CD1c-positive myeloid dendritic cell (primary cell): ENCODE measurements at regions not wholly inside any gene's neighbourhood (a gene's known extent, or its start where the extent isn't known, plus 50 kb on each side); places are given as distances from the start of the nearest gene placed in this dataset.
"Not testable (repeated sequence)": the region's sequence is repeated elsewhere in the genome, so short reads cannot be mapped to it uniquely, and the experiment has no call there.

Experiments used
- DNase-seq: peaks from one replicate; pipeline ENCODE4 v3.0.0-alpha.2; 2016; ENCODE audit errors: extremely low spot score

- DNase-seq, result no peak
These were observed 174.0 kb upstream of the SNX2 start for GRCh38 chr5:122600924-122601323.

- no peak for DNase-seq
These were observed 172.2 kb upstream of the SNX2 start for GRCh38 chr5:122602700-122603099.

DNA sequence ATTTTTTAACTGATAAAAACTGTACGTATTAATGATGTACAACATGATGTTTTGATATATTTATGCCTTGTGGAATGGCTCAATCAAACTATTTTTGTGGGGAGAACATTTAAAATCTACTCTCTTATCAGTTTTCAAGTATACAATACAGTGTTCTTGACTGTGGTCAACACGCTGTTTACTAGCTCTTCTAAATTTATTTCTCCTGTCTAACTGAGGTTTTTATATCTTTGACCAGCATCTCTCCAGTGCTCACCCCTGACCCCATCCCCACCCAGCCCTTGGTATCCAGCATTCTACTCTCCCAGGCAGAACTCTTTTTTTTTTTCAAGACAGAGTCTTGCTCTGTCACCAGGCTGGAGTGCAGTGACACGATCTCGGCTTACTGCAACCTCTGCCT lies 169.6 kb upstream of the SNX2 start:
- DNase-seq, result no peak

DNA sequence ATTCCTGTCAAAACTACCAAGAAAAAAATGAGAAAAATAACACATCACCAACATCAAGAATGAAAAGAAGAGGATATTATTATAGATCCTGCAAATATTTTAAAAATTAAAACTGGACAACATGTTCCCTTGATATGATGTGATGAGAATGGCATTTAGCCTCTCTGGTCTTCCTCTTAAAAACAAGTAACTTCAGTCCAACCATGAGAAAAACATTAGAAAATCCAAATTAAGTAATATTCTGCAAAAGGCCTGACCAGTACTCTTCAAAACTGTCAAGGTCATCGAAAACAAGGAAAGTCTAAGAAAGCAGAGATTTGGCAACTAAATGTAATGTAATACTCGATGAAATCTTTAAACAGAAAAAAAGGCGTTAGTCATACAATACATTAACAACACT lies 167.1 kb upstream of the SNX2 start:
- DNase-seq, result no peak

DNA sequence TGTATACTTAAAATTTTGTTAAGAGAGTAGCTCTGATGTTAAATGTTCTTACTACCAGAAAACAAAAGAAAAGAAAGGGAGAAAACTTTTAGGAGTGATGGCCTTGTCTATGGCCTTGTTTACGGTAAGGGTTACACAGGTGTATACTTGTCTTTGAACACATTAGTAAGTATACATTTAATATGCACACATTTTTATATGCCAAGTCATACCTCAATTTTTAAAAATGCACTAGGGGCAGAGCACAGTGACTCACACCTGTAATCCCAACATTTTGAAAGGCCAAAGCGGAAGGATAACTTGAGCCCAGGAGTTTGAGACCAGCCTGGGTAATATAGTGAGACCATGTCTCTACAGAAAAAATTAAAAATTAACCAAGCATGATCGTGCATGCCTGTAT lies 166.7 kb upstream of the SNX2 start:
- DNase-seq, result no peak

GRCh38 chr5:122611406-122611805 lies 163.5 kb upstream of the SNX2 start:
- DNase-seq, result no peak

- no peak for DNase-seq
These were observed 162.0 kb upstream of the SNX2 start for GRCh38 chr5:122612901-122613300.

- no peak for DNase-seq
These were observed 159.7 kb upstream of the SNX2 start for GRCh38 chr5:122615146-122615545.

DNA sequence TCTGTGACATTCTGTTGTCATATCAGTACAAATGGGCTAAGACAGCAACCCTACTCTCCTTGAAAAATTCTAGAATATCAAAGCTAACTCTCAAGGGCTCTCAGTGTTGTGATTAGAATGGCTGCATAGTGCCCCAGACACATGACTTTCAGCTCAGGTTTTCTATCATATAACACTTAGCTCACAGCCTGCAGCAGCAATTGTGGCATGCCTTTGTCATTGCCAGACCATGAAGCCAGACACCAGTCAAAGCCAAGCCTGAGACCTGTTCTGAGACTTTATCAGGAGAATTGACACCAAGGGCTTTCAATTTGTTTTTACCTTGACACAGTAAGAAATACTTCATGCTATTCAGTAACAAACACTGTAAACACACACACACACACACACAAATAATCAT lies 159.0 kb upstream of the SNX2 start:
- DNase-seq, result no peak

- DNase-seq, result not testable (repeated sequence)
These were observed 156.8 kb upstream of the SNX2 start for GRCh38 chr5:122618046-122618445.

DNA sequence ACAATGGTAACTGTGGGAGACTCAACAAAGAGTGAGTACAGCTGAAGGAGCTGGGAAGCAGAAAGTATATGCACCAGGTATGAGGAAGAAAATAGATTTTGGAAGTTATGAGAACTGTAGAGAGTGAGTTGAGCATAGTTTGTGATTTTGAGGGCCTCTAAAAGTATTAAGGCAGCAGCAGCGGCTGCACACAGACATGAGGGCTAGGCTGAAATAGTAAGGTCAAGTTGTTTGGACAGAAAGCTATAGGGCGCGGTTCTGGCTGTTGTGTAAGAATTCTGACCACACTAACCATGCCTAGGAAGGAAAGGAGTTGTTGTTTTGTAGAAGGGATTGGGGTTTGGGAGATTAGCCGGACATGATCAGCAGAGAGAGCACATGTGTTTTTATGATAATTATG lies 154.1 kb upstream of the SNX2 start:
- not testable (repeated sequence) for DNase-seq

- DNase-seq, result not testable (repeated sequence)
These were observed 146.2 kb upstream of the SNX2 start for GRCh38 chr5:122628714-122629113.

DNA sequence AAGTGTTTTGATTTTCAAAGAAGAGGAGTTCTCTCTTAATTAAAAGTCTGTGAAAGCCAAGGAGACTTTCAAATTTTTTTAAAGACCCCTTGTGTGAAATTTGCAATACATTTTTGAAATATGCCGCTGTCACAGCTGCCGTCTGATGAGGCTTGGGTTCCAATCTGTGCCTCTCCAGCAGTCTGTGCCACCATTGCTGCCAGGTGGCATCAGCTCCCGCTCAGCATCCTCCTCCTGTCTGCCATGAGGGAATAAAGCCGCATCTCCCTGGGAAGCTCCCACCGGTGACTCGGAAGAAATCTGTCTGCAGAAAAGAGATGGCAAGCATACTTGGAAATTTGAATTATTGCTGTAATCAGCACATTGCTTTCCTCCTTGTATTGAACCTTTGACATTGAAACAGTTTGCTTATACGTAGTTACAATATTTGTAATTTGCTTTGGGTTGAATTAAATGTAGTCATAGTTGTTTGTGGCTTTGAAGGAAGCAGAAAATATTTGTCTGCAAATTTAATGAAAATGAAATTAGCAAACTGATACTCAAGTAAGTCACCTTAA lies 145.7 kb upstream of the SNX2 start:
- no peak for DNase-seq

- DNase-seq, result no peak
These were observed 136.3 kb upstream of the SNX2 start for GRCh38 chr5:122638581-122638980.

DNA sequence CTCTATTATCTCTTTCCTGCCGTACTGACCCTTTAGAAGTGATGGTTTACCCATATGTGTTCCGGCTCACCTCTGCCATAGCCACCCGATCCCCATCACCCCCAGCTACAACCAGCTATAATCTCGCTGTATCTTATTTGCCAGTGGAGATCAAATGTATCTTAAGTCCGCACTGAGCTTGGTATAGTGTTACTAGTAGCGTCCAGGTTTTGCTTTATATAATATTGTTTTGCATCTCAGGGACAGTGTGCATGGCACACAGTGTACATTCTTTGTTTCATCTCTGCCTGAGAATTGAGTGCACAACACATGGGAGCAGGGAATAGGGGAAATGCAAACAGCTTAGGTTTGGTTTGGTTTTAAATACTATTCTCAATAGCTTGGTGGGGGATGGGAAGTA lies 135.8 kb upstream of the SNX2 start:
- DNase-seq, result no peak

- DNase-seq, result no peak
These were observed 135.0 kb upstream of the SNX2 start for GRCh38 chr5:122639864-122640263.

DNA sequence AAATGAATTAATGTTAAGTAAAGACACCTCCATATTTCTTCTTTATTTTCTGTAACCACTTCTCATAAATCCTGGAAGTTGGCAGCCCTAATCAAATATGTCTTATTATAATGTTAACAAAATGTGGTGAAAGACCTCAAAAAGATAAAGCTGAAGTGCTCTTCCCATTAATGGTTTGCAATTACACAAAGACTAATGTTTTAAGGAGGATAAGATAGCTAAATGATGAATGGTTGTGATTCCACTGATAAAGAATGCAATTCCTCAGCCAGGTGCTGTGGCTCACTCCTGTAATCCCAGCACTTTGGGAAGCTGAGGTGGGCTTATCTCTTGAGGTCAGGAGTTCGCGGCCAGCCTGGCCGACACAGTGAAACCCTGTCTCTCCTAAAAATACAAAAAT lies 125.8 kb upstream of the SNX2 start:
- DNase-seq, result no peak

DNA sequence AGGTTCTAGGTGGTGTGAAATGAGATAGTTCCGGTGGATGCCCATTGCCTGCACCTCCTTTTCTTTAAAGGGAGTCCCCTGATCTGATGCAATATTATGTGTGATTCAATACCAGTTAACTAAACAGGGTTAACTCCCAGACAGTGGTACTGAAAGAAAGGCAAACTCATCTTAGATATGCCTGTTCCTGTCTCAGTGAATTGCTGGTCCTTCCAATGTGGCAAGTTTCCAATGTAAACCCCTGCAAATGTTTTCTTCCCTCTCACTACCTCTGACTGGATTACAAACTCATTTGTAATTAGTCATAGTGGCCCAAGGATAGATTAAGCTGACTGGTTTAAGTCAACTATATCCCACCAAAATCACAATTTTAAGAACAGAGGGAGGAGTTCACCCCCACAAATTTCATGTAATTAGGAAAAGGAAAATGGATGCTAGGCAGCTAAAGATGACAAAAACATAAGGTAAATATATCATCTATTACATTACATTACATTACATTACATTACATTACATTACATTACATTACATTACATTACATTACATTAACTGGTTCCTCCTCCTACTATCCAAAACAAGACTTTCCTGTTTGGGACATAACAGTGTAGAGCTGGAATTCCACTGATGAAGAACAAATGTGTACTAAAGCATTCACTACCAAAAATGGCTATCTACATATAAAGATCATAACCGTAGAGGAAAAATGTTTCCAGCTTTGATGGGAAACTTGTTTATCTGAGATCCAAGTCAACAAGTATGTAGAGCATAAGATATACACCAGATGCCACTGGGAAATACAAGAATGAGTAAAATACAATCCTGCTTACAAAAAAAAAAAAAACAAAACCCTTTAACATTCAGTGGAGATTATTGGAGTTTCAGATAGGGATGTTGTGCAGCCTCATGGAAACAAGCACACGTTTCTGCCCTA lies 121.5 kb upstream of the SNX2 start:
- DNase-seq, result no peak

DNA sequence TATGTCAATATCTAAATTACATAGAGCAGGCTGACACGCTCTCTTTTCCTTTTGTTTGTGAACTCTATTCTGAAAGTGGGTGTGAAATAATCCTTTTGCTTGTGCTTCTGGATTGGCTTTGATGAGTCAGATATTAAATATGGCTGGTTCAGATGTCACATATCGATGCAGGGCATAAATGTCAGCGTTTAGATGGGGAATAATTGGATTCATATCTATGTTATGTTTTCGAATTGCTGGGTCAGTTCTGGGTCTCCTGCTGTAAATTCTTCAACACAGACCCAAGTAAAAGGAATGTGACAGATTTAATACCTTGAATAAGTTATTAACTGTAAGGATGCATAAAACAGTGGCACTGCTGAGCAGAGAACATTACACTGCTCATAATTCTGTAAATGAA lies 118.7 kb upstream of the SNX2 start:
- no peak for DNase-seq

- no peak for DNase-seq
These were observed 118.3 kb upstream of the SNX2 start for GRCh38 chr5:122656577-122656976.

DNA sequence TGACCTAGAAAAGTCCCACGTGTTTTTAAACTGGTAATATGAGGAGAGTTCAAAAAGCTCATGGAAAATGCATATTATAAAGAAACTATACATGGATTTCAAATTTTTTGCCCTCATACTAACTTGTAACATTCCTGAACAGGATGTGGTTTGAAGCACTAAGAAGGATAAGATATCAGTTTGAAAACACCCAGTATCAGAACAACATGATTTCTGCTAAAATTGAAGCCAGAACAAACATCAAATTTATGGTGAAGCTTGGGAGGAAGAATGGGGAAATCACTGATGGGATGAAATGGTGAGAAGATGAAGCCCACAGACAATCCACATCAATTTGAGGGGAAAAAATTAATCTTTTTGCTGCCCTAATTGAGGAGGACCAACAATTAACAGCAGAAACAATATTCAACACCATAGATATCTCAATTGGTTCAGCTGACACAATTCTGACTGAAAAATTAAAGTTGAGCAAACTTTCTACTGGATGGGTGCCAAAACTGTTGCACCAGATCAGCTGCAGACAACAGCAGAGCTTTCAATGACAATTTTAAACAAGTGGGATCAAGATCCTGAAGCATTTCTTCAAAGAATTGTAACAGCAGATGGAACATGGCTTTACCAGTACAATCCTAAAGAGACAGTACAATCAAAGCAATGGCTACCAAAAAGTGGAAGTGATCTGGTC lies 113.2 kb upstream of the SNX2 start:
- no peak for DNase-seq

GRCh38 chr5:122665051-122665450 lies 109.8 kb upstream of the SNX2 start:
- no peak for DNase-seq

DNA sequence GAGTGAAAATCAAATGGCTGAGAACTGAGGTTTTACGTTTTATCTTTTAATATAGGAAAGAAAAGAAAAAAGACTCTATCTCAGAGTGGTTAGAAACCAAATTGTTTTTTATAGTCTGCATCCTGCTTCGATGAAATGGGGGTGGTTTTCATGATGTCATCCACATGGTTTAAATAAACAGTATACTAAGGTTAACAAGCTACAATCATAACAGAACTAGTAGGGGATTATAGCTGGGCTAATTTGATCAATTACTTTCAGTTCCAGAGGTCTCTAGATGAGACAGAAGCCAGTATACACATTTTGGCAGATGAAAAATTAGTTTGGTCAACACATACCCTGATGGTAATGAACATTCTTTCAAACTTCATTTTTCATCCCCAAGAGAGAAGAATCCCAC lies 106.3 kb upstream of the SNX2 start:
- no peak for DNase-seq
